GM23248 (cell line): ENCODE measurements at regions not wholly inside any gene's neighbourhood (a gene's known extent, or its start where the extent isn't known, plus 50 kb on each side); places are given as distances from the start of the nearest gene placed in this dataset.
A peak's percentile ranks its signal among the peaks of the same experiment; 100 is the strongest.

Experiments
- DNase-seq: peaks from one replicate; pipeline ENCODE4 v3.0.0-alpha.2; 2015
- H2AFZ ChIP-seq: fragments of 200-600 bp; sonication (generic); 2 replicates; pipeline ENCODE4 v1.6.1; 2016; ENCODE audit warnings: antibody characterized with exemption
- H3F3A ChIP-seq: fragments of 200-600 bp; sonication (generic); 2 replicates; pipeline ENCODE4 v1.6.1; 2016; ENCODE audit warnings: mild to moderate bottlenecking, antibody characterized with exemption, mixed run types; ENCODE audit not compliant: insufficient read depth
- H3K27ac ChIP-seq: fragments of 200-600 bp; sonication (generic); 2 replicates; pipeline ENCODE4 v1.5.1; 2016; ENCODE audit warnings: mild to moderate bottlenecking
- H3K27me3 ChIP-seq: fragments of 200-600 bp; sonication (generic); replicated peaks from 2 replicates; pipeline ENCODE4 v1.6.1; 2016; ENCODE audit warnings: mild to moderate bottlenecking; ENCODE audit not compliant: insufficient read depth
- H3K36me3 ChIP-seq: fragments of 200-600 bp; sonication (generic); 2 replicates; pipeline ENCODE4 v1.6.1; 2016; ENCODE audit warnings: low read depth, mild to moderate bottlenecking
- H3K4me1 ChIP-seq: fragments of 200-600 bp; sonication (generic); 2 replicates; pipeline ENCODE4 v1.6.1; 2016; ENCODE audit warnings: mild to moderate bottlenecking; ENCODE audit not compliant: insufficient read depth
- H3K4me2 ChIP-seq: fragments of 200-600 bp; sonication (generic); one replicate; pipeline ENCODE4 v1.6.1; 2016; ENCODE audit warnings: mild to moderate bottlenecking; ENCODE audit not compliant: unreplicated experiment
- H3K4me3 ChIP-seq: fragments of 200-600 bp; sonication (generic); 2 replicates; pipeline ENCODE4 v1.5.1; 2016; ENCODE audit warnings: mild to moderate bottlenecking
- H3K79me2 ChIP-seq: fragments of 200-600 bp; sonication (generic); 2 replicates; pipeline ENCODE4 v1.6.1; 2016; ENCODE audit warnings: mild to moderate bottlenecking; ENCODE audit not compliant: insufficient read depth
- H3K9ac ChIP-seq: fragments of 200-600 bp; sonication (generic); 2 replicates; pipeline ENCODE4 v1.6.1; 2016; ENCODE audit warnings: mild to moderate bottlenecking
- H3K9me2 ChIP-seq: fragments of 200-600 bp; sonication (generic); 2 replicates; pipeline ENCODE4 v1.6.1; 2016; ENCODE audit warnings: mixed run types, mild to moderate bottlenecking, moderate library complexity; ENCODE audit not compliant: insufficient read depth
- H3K9me3 ChIP-seq: fragments of 200-600 bp; sonication (generic); one replicate; pipeline ENCODE4 v1.6.1; 2017; ENCODE audit warnings: low read depth
- H4K20me1 ChIP-seq: fragments of 200-600 bp; sonication (generic); 2 replicates; pipeline ENCODE4 v1.6.0; 2016; ENCODE audit not compliant: insufficient read depth
- EZH2 ChIP-seq: fragments of 200-600 bp; sonication (generic); IDR thresholded peaks from 2 replicates; pipeline ENCODE4 v1.6.1; 2018; ENCODE audit warnings: antibody characterized with exemption, mild to moderate bottlenecking; ENCODE audit not compliant: insufficient read depth, poor library complexity, severe bottlenecking
- EZH2phosphoT487 ChIP-seq: fragments of 200-600 bp; sonication (generic); IDR thresholded peaks from 2 replicates; pipeline ENCODE4 v1.6.1; 2018; ENCODE audit warnings: antibody characterized with exemption, moderate library complexity, mild to moderate bottlenecking, low read depth; ENCODE audit not compliant: insufficient read depth
- WGBS, 2 experiments: methylation state at CpG; one replicate each; pipeline ENCODE4 v1.1.6; 2015 to 2017; ENCODE audit warnings: low lambda C conversion rate in 2 of 2, low coverage in 1 of 2; ENCODE audit errors: missing lambda C conversion rate in 2 of 2; 5-methylcytosine and 5-hydroxymethylcytosine counted together
- in situ Hi-C: fragments of 300-500 bp; cut with MboI; formaldehyde crosslinking; loops from 2 replicates; pipeline ENCODE4 v1.15.0; 2020

DNA sequence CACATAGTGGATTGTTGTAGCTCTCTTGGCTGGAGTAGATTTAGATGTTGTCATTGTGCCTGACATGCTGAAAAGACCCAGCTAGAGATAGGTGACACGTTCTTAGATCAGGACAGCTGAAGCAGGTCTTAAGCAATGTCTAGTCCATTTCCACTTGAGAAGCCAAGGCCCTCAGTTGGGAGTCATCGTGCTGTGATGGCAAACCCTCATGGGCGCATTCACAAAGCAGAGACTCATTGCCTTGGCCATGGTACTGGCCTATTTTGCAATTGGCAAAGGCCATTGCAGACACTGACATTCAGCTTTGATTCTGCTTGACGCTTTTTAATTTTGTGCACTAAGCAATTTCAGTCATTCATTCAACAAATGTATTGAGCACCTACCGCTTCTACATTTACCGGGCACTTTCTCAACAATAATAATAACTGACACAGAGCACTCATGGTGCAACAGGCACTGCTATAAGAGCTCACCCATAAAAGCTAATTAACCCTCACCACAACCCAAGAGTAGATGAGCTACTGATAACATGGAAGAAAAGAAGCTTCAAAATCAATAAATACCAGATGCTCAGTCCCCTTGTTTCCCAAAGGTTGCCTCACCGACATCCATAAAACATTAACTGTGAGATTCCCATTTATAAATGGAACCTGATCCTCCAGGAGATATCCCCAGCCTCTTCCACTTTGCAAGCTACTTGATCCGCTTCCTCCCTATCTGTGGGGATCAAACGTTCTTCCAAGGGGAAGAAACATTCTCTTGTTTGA lies 200.1 kb downstream of the TLE3 start:
- Histone ChIP-seq H3K27me3 (peaks cover 45% of the 10 kb centered on the region), H3K36me3 (no peaks in the 10 kb centered on the region), H3K9ac (no peak overlapping the region), H3K4me3 (no peak overlapping the region), H3K9me2 (no peaks in the 10 kb centered on the region), H4K20me1 (no peaks in the 10 kb centered on the region), H3K79me2 (no peaks in the 10 kb centered on the region), H3K4me2 (no peak overlapping the region), H3K4me1 (peaks cover 3% of the 10 kb centered on the region; the same call in 1 of the 2 replicates), H3K9me3 (no peaks in the 10 kb centered on the region), H3F3A (no peaks in the 10 kb centered on the region), H2AFZ (no peak overlapping the region), H3K27ac (no peak overlapping the region)
- in situ Hi-C loops, result no loop called here
- 16 to 18% methylated on average over 9 of the region's 9 CpGs for WGBS, 2 experiments
- DNase-seq, result peak; percentile 20
- TF ChIP-seq EZH2phosphoT487, result no peak
- TF ChIP-seq EZH2, result no peak

DNA sequence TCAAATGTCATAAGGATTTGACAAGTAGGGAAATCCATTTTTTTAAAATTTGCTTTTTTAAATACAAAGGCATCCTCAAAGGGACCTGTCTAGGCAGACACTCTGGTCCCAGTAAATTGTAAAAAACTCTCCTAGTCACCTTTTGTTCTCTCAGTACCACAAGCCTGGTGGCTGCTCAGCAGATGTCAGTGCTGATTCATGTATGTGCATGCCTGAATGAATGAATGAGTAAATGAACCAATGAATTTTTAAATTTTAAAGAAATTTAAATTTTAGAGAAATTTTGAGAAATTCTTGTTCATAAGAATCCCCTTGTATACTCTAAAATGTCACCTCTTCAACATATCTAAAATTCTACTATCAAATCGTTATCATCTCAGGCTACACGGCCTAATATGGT lies 199.5 kb downstream of the TLE3 start:
- no peaks in the 10 kb centered on the region for H3K36me3 ChIP-seq
- no peak overlapping the region for H3K27ac ChIP-seq
- no peaks in the 10 kb centered on the region for H3K79me2 ChIP-seq
- peaks cover 3% of the 10 kb centered on the region; the same call in 1 of the 2 replicates for H3K4me1 ChIP-seq
- H3K9me2 ChIP-seq, result no peaks in the 10 kb centered on the region
- DNase-seq, result no peak
- no peaks in the 10 kb centered on the region for H3F3A ChIP-seq
- H3K27me3 ChIP-seq, result peaks cover 43% of the 10 kb centered on the region
- H2AFZ ChIP-seq, result no peak overlapping the region
- H3K4me2 ChIP-seq, result no peak overlapping the region
- H3K4me3 ChIP-seq, result no peak overlapping the region
- TF ChIP-seq EZH2 (no peak), EZH2phosphoT487 (no peak)
- WGBS, 2 experiments, result 65 to 76% methylated on average over 2 of the region's 2 CpGs
- H3K9ac ChIP-seq, result no peak overlapping the region
- in situ Hi-C loops, result no loop called here
- H3K9me3 ChIP-seq, result no peaks in the 10 kb centered on the region
- no peaks in the 10 kb centered on the region for H4K20me1 ChIP-seq

DNA sequence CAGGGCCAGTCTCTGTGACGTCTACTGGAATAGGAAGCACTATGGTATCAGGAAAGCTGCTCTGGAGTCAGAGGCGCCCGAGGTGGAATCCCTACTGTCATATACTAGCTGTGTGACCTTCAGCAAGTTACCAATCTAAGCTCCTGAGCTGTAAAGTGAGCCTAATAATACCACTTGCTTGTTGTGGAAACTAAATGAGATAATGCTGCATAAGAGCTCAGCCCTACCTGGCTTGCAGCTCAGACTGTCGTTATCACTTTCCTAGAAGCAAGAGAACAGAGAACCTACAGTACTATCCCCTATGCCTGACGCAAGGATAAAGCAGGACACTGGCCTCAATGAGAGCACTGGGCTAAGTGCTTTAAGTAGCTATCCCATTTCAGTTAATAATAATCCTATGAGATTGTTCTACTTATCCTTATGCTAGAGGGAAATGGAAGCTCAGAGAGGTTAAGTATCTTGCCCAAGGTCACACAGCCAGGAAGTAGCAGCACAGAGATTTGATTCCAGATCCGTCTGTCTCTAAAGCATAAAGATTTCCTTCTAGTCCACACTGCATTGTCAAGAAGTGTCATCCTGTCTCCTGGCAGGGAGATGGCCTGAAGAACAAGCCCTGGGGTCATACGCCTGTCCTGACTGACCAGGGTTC lies 195.2 kb downstream of the TLE3 start:
- Histone ChIP-seq H2AFZ (no peak overlapping the region), H3K4me3 (no peak overlapping the region), H4K20me1 (no peaks in the 10 kb centered on the region), H3K79me2 (no peaks in the 10 kb centered on the region), H3K9ac (no peak overlapping the region), H3K27me3 (peaks cover 13% of the 10 kb centered on the region), H3K9me3 (no peaks in the 10 kb centered on the region), H3K4me2 (no peak overlapping the region), H3F3A (no peaks in the 10 kb centered on the region), H3K27ac (no peak overlapping the region), H3K9me2 (no peaks in the 10 kb centered on the region), H3K36me3 (no peaks in the 10 kb centered on the region), H3K4me1 (peaks cover 10% of the 10 kb centered on the region; the same call in 1 of the 2 replicates)
- 79% methylated on average over 7 of the region's 7 CpGs for WGBS, 2 experiments
- in situ Hi-C loops, result no loop called here
- TF ChIP-seq EZH2, result no peak
- no peak for TF ChIP-seq EZH2phosphoT487
- no peak for DNase-seq

DNA sequence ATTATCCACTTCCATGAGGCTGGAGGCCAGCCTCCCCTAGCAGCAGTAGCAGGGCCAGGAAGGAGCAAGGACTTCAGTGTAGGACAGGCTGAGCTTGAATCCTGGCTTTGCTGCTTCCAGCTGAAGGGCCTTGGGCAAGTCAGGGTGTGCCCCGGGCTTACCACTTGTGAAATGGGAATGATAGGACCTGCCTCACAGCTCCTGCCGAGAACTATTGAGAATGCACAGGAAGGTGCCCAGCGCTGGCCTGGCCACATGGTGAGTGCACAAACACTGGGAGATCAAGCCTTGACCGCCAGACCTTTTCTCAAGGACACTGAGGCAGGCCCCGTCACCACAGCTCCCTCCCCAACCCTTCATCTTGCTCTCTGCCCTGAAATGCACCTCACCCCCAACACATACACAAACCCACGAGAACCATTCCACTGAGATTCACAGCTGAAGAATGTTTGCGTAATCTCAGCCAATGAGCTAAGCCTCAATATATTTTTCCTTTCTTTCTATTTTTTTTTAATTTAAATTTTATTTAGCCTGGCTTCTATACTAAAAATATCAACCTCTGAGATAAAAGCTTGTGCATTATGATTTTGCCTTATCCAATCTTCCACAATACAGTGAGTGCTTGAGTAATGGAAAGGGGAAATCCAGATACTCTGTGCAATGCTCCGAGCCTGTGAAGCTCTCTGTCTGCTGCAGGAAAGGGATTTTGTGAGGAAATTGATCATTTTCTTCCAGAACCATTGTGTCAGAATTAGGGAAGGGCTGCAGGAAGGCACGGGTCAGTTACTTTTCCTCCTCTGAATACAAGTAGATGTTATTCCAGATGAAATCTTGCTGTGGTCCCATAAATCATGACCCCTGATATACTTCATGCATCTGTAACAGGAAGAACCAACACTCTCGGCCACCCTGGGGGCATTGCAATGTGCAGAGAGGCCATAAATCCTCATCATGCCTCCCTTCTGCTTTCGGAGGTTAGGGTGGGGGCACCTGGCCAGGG lies 193.9 kb downstream of the TLE3 start:
- Histone ChIP-seq H3K36me3 (no peaks in the 10 kb centered on the region), H3K4me1 (peaks cover 10% of the 10 kb centered on the region; the same call in 1 of the 2 replicates), H2AFZ (no peak overlapping the region), H3K27me3 (peaks cover 2% of the 10 kb centered on the region; the same call in 1 of the 2 replicates), H3F3A (no peaks in the 10 kb centered on the region), H3K4me3 (no peak overlapping the region), H3K4me2 (no peak overlapping the region), H3K9ac (no peak overlapping the region), H3K9me2 (no peaks in the 10 kb centered on the region), H3K79me2 (no peaks in the 10 kb centered on the region), H4K20me1 (no peaks in the 10 kb centered on the region), H3K9me3 (no peaks in the 10 kb centered on the region), H3K27ac (no peak overlapping the region)
- WGBS, 2 experiments, result 72 to 77% methylated on average over 11 of the region's 11 CpGs
- DNase-seq, result peak; percentile 72
- TF ChIP-seq EZH2phosphoT487 (no peak), EZH2 (no peak)
- in situ Hi-C loops, result no loop called here
